Right cardiac atrium (tissue), 5 donors: ENCODE measurements at regions not wholly inside any gene's neighbourhood (a gene's known extent, or its start where the extent isn't known, plus 50 kb on each side); places are given as distances from the start of the nearest gene placed in this dataset.

Source experiments
- ATAC-seq, 2 donors: fragments of 200-7000 bp; cut with Tn5 transposase; one replicate each; pipeline versions ENCODE4 v1.8.0 to v1.9.1; 2020; ENCODE audit warnings: moderate library complexity in 2 of 2, mild to moderate bottlenecking in 1 of 2
- DNase-seq, 3 donors: peaks; one replicate each; pipeline ENCODE4 v3.0.0-alpha.2; 2020
- H3K27ac ChIP-seq: one replicate; pipeline ENCODE4 v1.5.1; 2013; ENCODE audit warnings: mild to moderate bottlenecking, low read length, control low read depth, moderate library complexity
- H3K27me3 ChIP-seq: one replicate; pipeline ENCODE4 v1.6.1; 2013; ENCODE audit not compliant: control insufficient read depth, insufficient read depth
- H3K4me1 ChIP-seq: one replicate; pipeline ENCODE4 v1.6.1; 2013; ENCODE audit warnings: low read length; ENCODE audit not compliant: control insufficient read depth, insufficient read depth
- H3K4me3 ChIP-seq: one replicate; pipeline ENCODE4 v1.5.1; 2013; ENCODE audit warnings: low read length, control low read depth
- H3K9me3 ChIP-seq: one replicate; pipeline ENCODE4 v1.6.1; 2013; ENCODE audit warnings: low read length; ENCODE audit not compliant: control insufficient read depth
- whole genome bisulfite sequencing: extraction: QIAGEN DNeasy Blood & Tissue Kit; methylation state at CpG from one replicate; pipeline ENCODE4 v1.1.7; 2013; 5-methylcytosine and 5-hydroxymethylcytosine counted together
- intact Hi-C, 4 donors: fragments of 100-400 bp; cut with DNase I; formaldehyde crosslinking; loops; one replicate each; pipeline versions ENCODE4 v1.11.0 to v1.14.0; 2022 to 2023
- donor health status: healthy with polysubstance abuse.
- donor health status: DM: no; HTN: yes; CAD: no.
- donor health status: DM: no; HTN: no; CAD: no.
- donor health status: DM: no; HTN: yes; CAD: no; lungs with severe emphysema.
- donor health status: DM: yes; HTN: yes; CAD: no.

GRCh38 chr14:23903442-23903841 is 50.1 kb upstream of the DHRS4 start:
- Histone ChIP-seq H3K4me1 (no peaks in the 10 kb centered on the region), H3K27me3 (no peaks in the 10 kb centered on the region), H3K4me3 (no peak overlapping the region), H3K27ac (no peak overlapping the region), H3K9me3 (no peaks in the 10 kb centered on the region)
- DNase-seq (no peak), ATAC-seq (no peak)
- intact Hi-C loops, result loop anchor here in 1 of 4 donors (10.0 kb wide), 1 partner anchor 169 kb away; no protein-coding TSS in a partner anchor
- WGBS, result 74% methylated on average over 4 of the region's 4 CpGs
